Neural crest cell (in vitro differentiated cells): ENCODE measurements at regions not wholly inside any gene's neighbourhood (a gene's known extent, or its start where the extent isn't known, plus 50 kb on each side); places are given as distances from the start of the nearest gene placed in this dataset.

Experiments
- DNase-seq: peaks from one replicate; pipeline ENCODE4 v3.0.0; 2021; ENCODE audit warnings: low read depth, mixed read lengths, low spot score
- H3K27ac Mint-ChIP-seq: one replicate; pipeline ENCODE4 v1.8.0; 2021; ENCODE audit warnings: mild to moderate bottlenecking, mixed read lengths; ENCODE audit not compliant: unreplicated experiment
- H3K27me3 Mint-ChIP-seq: 2 replicates; pipeline ENCODE4 v1.8.0; 2021; ENCODE audit warnings: low read depth, mild to moderate bottlenecking, mixed read lengths
- H3K36me3 Mint-ChIP-seq: 2 replicates; pipeline ENCODE4 v1.8.0; 2021; ENCODE audit warnings: low read depth, mild to moderate bottlenecking, mixed read lengths
- H3K4me1 Mint-ChIP-seq: 2 replicates; pipeline ENCODE4 v1.8.0; 2021; ENCODE audit warnings: mixed read lengths
- H3K4me3 Mint-ChIP-seq: one replicate; pipeline ENCODE4 v1.8.0; 2021; ENCODE audit warnings: mild to moderate bottlenecking, mixed read lengths
- H3K9me3 Mint-ChIP-seq: 2 replicates; pipeline ENCODE4 v1.8.0; 2021; ENCODE audit warnings: mixed read lengths
- CTCF ChIP-seq: fragments of 200-600 bp; sonication (generic); conservative IDR thresholded peaks from 2 replicates; pipeline ENCODE4 v1.5.0; 2021; ENCODE audit warnings: antibody characterized with exemption, mild to moderate bottlenecking

- H3K4me3 Mint-ChIP-seq = no peak overlapping the region
- H3K27me3 Mint-ChIP-seq = no peaks in the 10 kb centered on the region
- no peaks in the 10 kb centered on the region for H3K36me3 Mint-ChIP-seq
- peaks cover 4% of the 10 kb centered on the region for H3K9me3 Mint-ChIP-seq
- H3K4me1 Mint-ChIP-seq = no peaks in the 10 kb centered on the region
- H3K27ac Mint-ChIP-seq = no peak overlapping the region
- no peak for TF ChIP-seq CTCF
- no peak for DNase-seq
These were observed 2045.3 kb downstream of the ARAP2 start for GRCh38 chr4:34198966-34199365.

- no peak for DNase-seq
- Mint-ChIP-seq H3K4me3 (no peak overlapping the region), H3K27me3 (no peaks in the 10 kb centered on the region), H3K27ac (no peak overlapping the region), H3K36me3 (no peaks in the 10 kb centered on the region), H3K9me3 (peaks cover 9% of the 10 kb centered on the region), H3K4me1 (no peaks in the 10 kb centered on the region)
- TF ChIP-seq CTCF = no peak
These were observed 2043.8 kb downstream of the ARAP2 start for GRCh38 chr4:34200535-34200934.

- no peak for DNase-seq
- Mint-ChIP-seq H3K4me3 (no peak overlapping the region), H3K9me3 (peaks cover 12% of the 10 kb centered on the region), H3K27ac (no peak overlapping the region), H3K36me3 (no peaks in the 10 kb centered on the region), H3K4me1 (no peaks in the 10 kb centered on the region), H3K27me3 (no peaks in the 10 kb centered on the region)
- TF ChIP-seq CTCF = no peak
These were observed 2042.2 kb downstream of the ARAP2 start for GRCh38 chr4:34202154-34202553.

- DNase-seq = no peak
- H3K4me1 Mint-ChIP-seq = no peaks in the 10 kb centered on the region
- H3K27me3 Mint-ChIP-seq = no peaks in the 10 kb centered on the region
- H3K36me3 Mint-ChIP-seq = no peaks in the 10 kb centered on the region
- H3K9me3 Mint-ChIP-seq = peaks cover 13% of the 10 kb centered on the region
- no peak overlapping the region for H3K27ac Mint-ChIP-seq
- H3K4me3 Mint-ChIP-seq = no peak overlapping the region
- TF ChIP-seq CTCF = no peak
These were observed 2023.7 kb downstream of the ARAP2 start for GRCh38 chr4:34220601-34221000.

GRCh38 chr4:34221986-34222385, 2022.3 kb downstream of the ARAP2 start:
- no peaks in the 10 kb centered on the region for H3K36me3 Mint-ChIP-seq
- H3K27me3 Mint-ChIP-seq = no peaks in the 10 kb centered on the region
- no peak overlapping the region for H3K27ac Mint-ChIP-seq
- no peak overlapping the region for H3K4me3 Mint-ChIP-seq
- H3K4me1 Mint-ChIP-seq = no peaks in the 10 kb centered on the region
- H3K9me3 Mint-ChIP-seq = peaks cover 13% of the 10 kb centered on the region
- no peak for TF ChIP-seq CTCF
- DNase-seq = no peak

GRCh38 chr4:34236118-34236517, 2008.2 kb downstream of the ARAP2 start:
- no peak for DNase-seq
- TF ChIP-seq CTCF = no peak
- Mint-ChIP-seq H3K4me1 (no peaks in the 10 kb centered on the region), H3K27ac (no peak overlapping the region), H3K9me3 (no peaks in the 10 kb centered on the region), H3K36me3 (no peaks in the 10 kb centered on the region), H3K4me3 (no peak overlapping the region), H3K27me3 (no peaks in the 10 kb centered on the region)
